ENCODE measurements at regions not wholly inside any gene's neighbourhood (a gene's known extent, or its start where the extent isn't known, plus 50 kb on each side); places are given as distances from the start of the nearest gene placed in this dataset.

DNA sequence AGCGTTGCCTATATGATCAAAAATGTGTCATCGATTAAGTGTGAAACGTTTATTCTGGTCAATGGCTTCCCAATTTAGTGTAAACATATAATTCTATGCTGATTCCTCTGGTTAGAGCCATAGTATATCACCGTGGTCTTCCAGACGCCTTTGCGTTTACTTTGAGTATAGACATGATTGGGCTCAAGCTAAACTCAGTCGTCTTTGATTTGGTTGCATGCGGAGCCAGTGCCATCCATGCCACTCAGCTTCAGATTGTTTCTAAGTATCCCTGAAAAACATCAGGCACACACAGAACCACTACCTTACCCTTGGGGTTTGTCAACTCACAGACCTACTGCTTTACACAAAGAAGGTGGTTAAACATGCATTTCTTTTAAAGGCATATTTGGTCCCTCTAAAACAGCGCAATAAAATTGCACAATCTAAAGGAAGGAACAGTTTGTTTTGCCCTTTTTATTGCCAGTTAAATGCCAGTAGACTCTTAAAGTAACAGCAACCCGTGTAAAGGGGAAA, 273.6 kb upstream of the KLF6 start:
- TF ChIP-seq GATA3 (IDR thresholded peaks at IDR 0.05; ENCODE audit: low read depth, low read length) (no peak), GATA2 (IDR thresholded peaks at IDR 0.05; ENCODE audit: low read depth, low read length) (no peak)

Measured in SH-SY5Y (cell line).